Lower leg skin (tissue), 3 donors: ENCODE measurements at regions not wholly inside any gene's neighbourhood (a gene's known extent, or its start where the extent isn't known, plus 50 kb on each side); places are given as distances from the start of the nearest gene placed in this dataset.

ENCODE experiments used
- POLR2A ChIP-seq, 2 donors: fragments of 450-650 bp; IDR thresholded peaks; one replicate each; pipeline ENCODE4 v1.6.1; 2016 to 2017; ENCODE audit warnings: antibody characterized with exemption in 2 of 2, mild to moderate bottlenecking in 1 of 2, moderate library complexity in 1 of 2
- TF ChIP-seq, protein P1 (sequence below), 3 donors: fragments of 450-650 bp; IDR thresholded peaks; one replicate each; pipeline ENCODE4 v1.5.1; 2016; ENCODE audit warnings: antibody characterized with exemption in 3 of 3, mild to moderate bottlenecking in 3 of 3, moderate library complexity in 2 of 3

DNA sequence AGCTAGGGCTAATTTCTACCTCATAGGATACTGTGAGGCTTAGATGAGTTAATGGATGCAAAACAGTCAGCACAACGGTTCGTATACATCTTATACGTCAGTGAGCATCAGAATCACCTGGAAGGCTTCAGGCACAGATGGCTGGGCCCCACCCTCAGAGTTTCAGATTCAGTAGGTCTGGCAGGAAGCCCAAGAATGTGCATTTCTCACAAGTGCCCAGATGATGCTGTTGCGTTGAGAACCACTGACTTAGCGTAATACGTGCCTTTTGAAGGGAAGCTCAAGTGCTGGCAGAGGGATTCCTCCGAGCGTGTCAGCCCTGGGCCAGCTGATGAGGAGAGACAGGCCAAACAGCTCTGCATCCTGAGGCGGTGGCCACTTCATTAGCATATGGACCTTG, 117.1 kb upstream of the WWC1 start:
- TF ChIP-seq, protein P1, sequence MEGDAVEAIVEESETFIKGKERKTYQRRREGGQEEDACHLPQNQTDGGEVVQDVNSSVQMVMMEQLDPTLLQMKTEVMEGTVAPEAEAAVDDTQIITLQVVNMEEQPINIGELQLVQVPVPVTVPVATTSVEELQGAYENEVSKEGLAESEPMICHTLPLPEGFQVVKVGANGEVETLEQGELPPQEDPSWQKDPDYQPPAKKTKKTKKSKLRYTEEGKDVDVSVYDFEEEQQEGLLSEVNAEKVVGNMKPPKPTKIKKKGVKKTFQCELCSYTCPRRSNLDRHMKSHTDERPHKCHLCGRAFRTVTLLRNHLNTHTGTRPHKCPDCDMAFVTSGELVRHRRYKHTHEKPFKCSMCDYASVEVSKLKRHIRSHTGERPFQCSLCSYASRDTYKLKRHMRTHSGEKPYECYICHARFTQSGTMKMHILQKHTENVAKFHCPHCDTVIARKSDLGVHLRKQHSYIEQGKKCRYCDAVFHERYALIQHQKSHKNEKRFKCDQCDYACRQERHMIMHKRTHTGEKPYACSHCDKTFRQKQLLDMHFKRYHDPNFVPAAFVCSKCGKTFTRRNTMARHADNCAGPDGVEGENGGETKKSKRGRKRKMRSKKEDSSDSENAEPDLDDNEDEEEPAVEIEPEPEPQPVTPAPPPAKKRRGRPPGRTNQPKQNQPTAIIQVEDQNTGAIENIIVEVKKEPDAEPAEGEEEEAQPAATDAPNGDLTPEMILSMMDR (IDR thresholded peaks at IDR 0.05) = no peak
- TF ChIP-seq POLR2A (IDR thresholded peaks at IDR 0.05) = no peak
